B cell (primary cell): ENCODE measurements at regions not wholly inside any gene's neighbourhood (a gene's known extent, or its start where the extent isn't known, plus 50 kb on each side); places are given as distances from the start of the nearest gene placed in this dataset.

Experiments used
- ATAC-seq: fragments of 200-7000 bp; cut with Tn5 transposase; one replicate; pipeline ENCODE4 v1.10.0; 2021; ENCODE audit warnings: low read depth, mild to moderate bottlenecking, moderate number of reproducible peaks, moderate library complexity
- CTCF ChIA-PET: fragments of 350-600 bp; sonication (Branson Sonifier 250); formaldehyde crosslinking; loops from one replicate; lab custom pipeline; 2021; ENCODE audit warnings: antibody characterized with exemption, inconsistent platforms; lab: Charles Lee
- POLR2A ChIA-PET: fragments of 350-600 bp; sonication (Branson Sonifier 250); formaldehyde crosslinking; loops from one replicate; lab custom pipeline; 2021; ENCODE audit warnings: antibody characterized with exemption; lab: Charles Lee
- DNase-seq: peaks from one replicate; pipeline ENCODE4 v3.0.0; 2013
- H2AFZ ChIP-seq: 2 replicates; pipeline ENCODE4 v1.6.1; 2012; ENCODE audit warnings: mild to moderate bottlenecking, low read depth, low read length; ENCODE audit not compliant: insufficient read depth, poor library complexity, severe bottlenecking
- H3K27ac ChIP-seq, 2 donors: 1 replicate in 1 of 2; 2 replicates in 1 of 2; pipeline ENCODE4 v1.5.1; 2012 to 2013; ENCODE audit warnings: low read length in 2 of 2, mild to moderate bottlenecking in 2 of 2, moderate library complexity in 1 of 2
- H3K27me3 ChIP-seq, 4 experiments: fragments of 200-600 bp in 1 of 4; sonication (generic) in 1 of 4; replicated peaks in 1 of 4; 1 replicate in 2 of 4; 2 replicates in 2 of 4; pipeline versions ENCODE4 v1.6.1 to v1.7.0; 2013 to 2016; ENCODE audit warnings: low read length in 3 of 4, mild to moderate bottlenecking in 2 of 4, mixed read lengths in 1 of 4, moderate library complexity in 1 of 4; ENCODE audit not compliant: insufficient read depth in 4 of 4, control insufficient read depth in 3 of 4; ENCODE audit errors: control extremely low read depth in 1 of 4
- H3K36me3 ChIP-seq, 2 experiments: replicated peaks in 1 of 2; 1 replicate in 1 of 2; 2 replicates in 1 of 2; pipeline versions ENCODE4 v1.6.1 to v1.7.1; 2013; ENCODE audit warnings: low read length in 1 of 2; ENCODE audit not compliant: insufficient read depth in 2 of 2, control insufficient read depth in 1 of 2; ENCODE audit errors: control extremely low read depth in 1 of 2, extremely low read depth in 1 of 2
- H3K4me1 ChIP-seq, 2 donors: fragments of 200-600 bp in 1 of 2; sonication (generic) in 1 of 2; 1 replicate in 1 of 2; 2 replicates in 1 of 2; pipeline versions ENCODE4 v1.5.1 to v1.6.1; 2013 to 2017; ENCODE audit warnings: low read length in 2 of 2; ENCODE audit not compliant: control insufficient read depth in 2 of 2, insufficient read depth in 2 of 2
- H3K4me2 ChIP-seq: replicated peaks from 2 replicates; pipeline ENCODE3; 2012; ENCODE audit warnings: mild to moderate bottlenecking, low read depth, low read length; ENCODE audit not compliant: poor library complexity, severe bottlenecking
- H3K4me3 ChIP-seq, 5 experiments: fragments of 200-600 bp in 1 of 5; sonication (generic) in 1 of 5; 1 replicate in 3 of 5; 2 replicates in 2 of 5; pipeline versions ENCODE4 v1.5.1 to v1.7.0; 2011 to 2016; ENCODE audit warnings: low read length in 4 of 5, mild to moderate bottlenecking in 4 of 5, low read depth in 2 of 5, control low read depth in 1 of 5, moderate library complexity in 1 of 5; ENCODE audit not compliant: insufficient read depth in 1 of 5; ENCODE audit errors: control extremely low read depth in 1 of 5, extremely low read depth in 1 of 5
- H3K79me2 ChIP-seq: fragments of 200-600 bp; sonication (generic); one replicate; pipeline ENCODE4 v1.6.0; 2016; ENCODE audit warnings: low read length; ENCODE audit not compliant: control insufficient read depth, insufficient read depth
- H3K9ac ChIP-seq: fragments of 200-600 bp; sonication (generic); 2 replicates; pipeline ENCODE4 v1.6.1; 2017; ENCODE audit warnings: mild to moderate bottlenecking, low read length, moderate library complexity
- H3K9me3 ChIP-seq, 3 donors: one replicate each; pipeline versions ENCODE4 v1.6.1 to v1.7.1; 2013; ENCODE audit warnings: low read length in 2 of 3; ENCODE audit not compliant: control insufficient read depth in 2 of 3, insufficient read depth in 1 of 3; ENCODE audit errors: control extremely low read depth in 1 of 3
- H4K20me1 ChIP-seq: 2 replicates; pipeline ENCODE4 v1.6.0; 2012; ENCODE audit warnings: mild to moderate bottlenecking, low read length; ENCODE audit not compliant: insufficient read depth, control insufficient read depth, poor library complexity, severe bottlenecking
- H3K27ac Mint-ChIP-seq: one replicate; pipeline ENCODE4 v1.8.0; 2021; ENCODE audit warnings: mixed read lengths
- H3K27me3 Mint-ChIP-seq: one replicate; pipeline ENCODE4 v1.8.0; 2021; ENCODE audit warnings: mixed read lengths
- H3K4me1 Mint-ChIP-seq: one replicate; pipeline ENCODE4 v1.8.0; 2021; ENCODE audit warnings: mixed read lengths
- H3K4me3 Mint-ChIP-seq: one replicate; pipeline ENCODE4 v1.8.0; 2021; ENCODE audit warnings: mixed read lengths
- H3K9me3 Mint-ChIP-seq: one replicate; pipeline ENCODE4 v1.8.0; 2022; ENCODE audit warnings: mixed read lengths; ENCODE audit not compliant: insufficient read depth
- CTCF ChIP-seq: fragments of 200-600 bp; IDR thresholded peaks from one replicate; pipeline ENCODE4 v1.8.0; 2022; ENCODE audit warnings: antibody characterized with exemption, mild to moderate bottlenecking
- EZH2 ChIP-seq: IDR thresholded peaks from 2 replicates; pipeline ENCODE4 v1.6.1; 2012; ENCODE audit warnings: borderline replicate concordance, low read depth, mild to moderate bottlenecking, moderate library complexity, low read length; ENCODE audit not compliant: insufficient read depth, poor library complexity, severe bottlenecking
- WGBS: methylation state at CpG from one replicate; pipeline ENCODE4 v1.1.5; 2013; ENCODE audit warnings: missing lambda C conversion rate; ENCODE audit not compliant: insufficient coverage; 5-methylcytosine and 5-hydroxymethylcytosine counted together
- intact Hi-C: fragments of 100-400 bp; cut with micrococcal nuclease; formaldehyde crosslinking; loops from one replicate; pipeline ENCODE4 v1.10.0; 2022

DNA sequence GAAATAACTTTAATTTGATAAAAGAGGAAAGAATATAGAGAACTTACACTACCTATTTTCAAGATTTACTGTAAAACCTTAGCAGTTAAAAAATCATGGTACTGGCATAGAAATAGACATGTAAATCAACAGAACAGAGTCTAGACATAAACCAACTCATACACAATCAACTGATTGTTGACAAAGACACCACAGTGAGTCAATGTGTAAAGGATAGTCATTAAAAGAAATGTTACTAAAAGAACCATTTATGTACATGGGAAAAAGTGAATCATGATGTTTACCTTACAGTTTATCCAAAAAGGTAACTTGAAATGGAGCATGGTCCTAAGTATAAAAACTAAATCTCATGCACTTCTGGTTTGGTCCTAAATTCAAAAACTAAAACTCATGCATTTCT, 847.4 kb downstream of the IGSF11 start:
- H3K36me3 ChIP-seq: no peaks in the 10 kb centered on the region
- intact Hi-C loops: no loop called here

DNA sequence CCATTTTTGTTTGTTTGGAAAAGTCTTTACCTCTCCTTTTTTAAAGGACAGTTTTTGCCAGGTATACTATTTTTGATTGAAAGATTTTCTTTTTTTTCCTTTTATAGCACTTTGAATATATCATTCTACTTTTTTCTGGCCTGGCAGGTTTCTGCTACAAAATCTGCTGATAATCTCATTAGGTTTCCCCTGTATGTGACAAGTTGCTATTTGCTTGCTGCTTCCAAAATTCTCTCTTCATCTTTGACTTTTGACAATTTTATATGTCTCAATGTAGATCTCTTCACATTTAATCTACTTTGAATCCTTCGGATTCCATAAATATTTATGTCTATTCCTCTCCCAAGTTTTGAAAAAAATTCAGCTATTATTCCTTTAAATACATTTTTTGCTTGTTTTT, 838.5 kb downstream of the IGSF11 start:
- ATAC-seq: no peak
- H3K9ac ChIP-seq: no peak overlapping the region
- POLR2A ChIA-PET: no interaction called here
- H3K27ac ChIP-seq: no peak overlapping the region
- H3K4me2 ChIP-seq: no peak overlapping the region
- H2AFZ ChIP-seq: no peak overlapping the region
- H3K27me3 Mint-ChIP-seq: no peaks in the 10 kb centered on the region
- H3K9me3 ChIP-seq: peaks cover 0 to 7% (median 7%) of the 10 kb centered on the region in 3 donors
- H3K4me1 Mint-ChIP-seq: no peaks in the 10 kb centered on the region
- no peak overlapping the region for H3K4me3 ChIP-seq
- H3K27me3 ChIP-seq: no peaks in the 10 kb centered on the region
- intact Hi-C loops: no loop called here
- peaks cover 15% of the 10 kb centered on the region for H3K9me3 Mint-ChIP-seq
- no peaks in the 10 kb centered on the region for H3K79me2 ChIP-seq
- H4K20me1 ChIP-seq: no peaks in the 10 kb centered on the region
- H3K4me1 ChIP-seq: no peaks in the 10 kb centered on the region
- no peak overlapping the region for H3K4me3 Mint-ChIP-seq
- no peak for DNase-seq
- H3K36me3 ChIP-seq: no peaks in the 10 kb centered on the region
- CTCF ChIA-PET: no interaction called here
- no CpG with 5 or more reads among the region's 1 CpG for WGBS
- TF ChIP-seq CTCF (no peak), EZH2 (no peak)
- H3K27ac Mint-ChIP-seq: no peak overlapping the region

More for the DNA sequence above, 847.4 kb downstream of the IGSF11 start:
- Mint-ChIP-seq H3K27me3 (no peaks in the 10 kb centered on the region), H3K4me3 (no peak overlapping the region), H3K27ac (no peak overlapping the region), H3K9me3 (peaks cover 10% of the 10 kb centered on the region), H3K4me1 (no peaks in the 10 kb centered on the region)
- TF ChIP-seq CTCF (no peak), EZH2 (no peak)
- H3K4me2 ChIP-seq: no peak overlapping the region
- ATAC-seq (no peak), DNase-seq (no peak)
- H3K9me3 ChIP-seq: peaks cover 0 to 4% (median 1%) of the 10 kb centered on the region in 3 donors
- no peaks in the 10 kb centered on the region for H3K27me3 ChIP-seq
- no peaks in the 10 kb centered on the region for H3K79me2 ChIP-seq
- no peak overlapping the region for H2AFZ ChIP-seq
- H3K4me3 ChIP-seq: no peak overlapping the region
- H3K27ac ChIP-seq: no peak overlapping the region
- POLR2A ChIA-PET: no interaction called here
- no peaks in the 10 kb centered on the region for H4K20me1 ChIP-seq
- CTCF ChIA-PET: no interaction called here
- no peaks in the 10 kb centered on the region for H3K4me1 ChIP-seq
- no peak overlapping the region for H3K9ac ChIP-seq
